Stomach (tissue), 8 donors: ENCODE measurements at regions not wholly inside any gene's neighbourhood (a gene's known extent, or its start where the extent isn't known, plus 50 kb on each side); places are given as distances from the start of the nearest gene placed in this dataset.

Experiments
- DNase-seq, 2 donors: peaks; one replicate each; pipeline versions ENCODE4 v3.0.0 to v3.0.0-alpha.2; 2013 to 2019
- H3K27ac ChIP-seq, 5 donors: fragments of 200-600 bp in 4 of 5; sonication (generic) in 4 of 5; one replicate each; pipeline ENCODE4 v1.5.1; 2013 to 2019; ENCODE audit warnings: mild to moderate bottlenecking in 1 of 5, moderate library complexity in 1 of 5
- H3K27me3 ChIP-seq, 3 donors: fragments of 200-600 bp; sonication (generic); one replicate each; pipeline ENCODE4 v1.5.1; 2017 to 2019; ENCODE audit warnings: mixed run types in 1 of 3
- H3K36me3 ChIP-seq, 4 donors: fragments of 200-600 bp; sonication (generic); 1 replicate in 3 of 4; 2 replicates in 1 of 4; pipeline ENCODE4 v1.5.1; 2016 to 2019
- H3K4me1 ChIP-seq, 4 donors: fragments of 200-600 bp; sonication (generic); one replicate each; pipeline ENCODE4 v1.5.1; 2016 to 2019
- H3K4me3 ChIP-seq, 4 donors: fragments of 200-600 bp; sonication (generic) in 3 of 4; one replicate each; pipeline ENCODE4 v1.5.1; 2016 to 2019; ENCODE audit warnings: mild to moderate bottlenecking in 1 of 4
- H3K9me3 ChIP-seq, 4 donors: fragments of 200-600 bp; sonication (generic); one replicate each; pipeline ENCODE4 v1.5.1; 2016 to 2019
- CTCF ChIP-seq, 7 experiments: fragments of 450-650 bp in 4 of 7; fragments of 200-600 bp in 3 of 7; sonication (generic) in 3 of 7; IDR thresholded peaks; one replicate each; pipeline ENCODE4 v1.5.1; 2016 to 2019; ENCODE audit warnings: antibody characterized with exemption in 7 of 7, control low read depth in 2 of 7, mild to moderate bottlenecking in 1 of 7
- EP300 ChIP-seq: sonication (generic); formaldehyde crosslinking; IDR thresholded peaks from one replicate; pipeline ENCODE4 v1.6.1; 2017; ENCODE audit warnings: antibody characterized with exemption
- POLR2A ChIP-seq, 4 donors: fragments of 450-650 bp; IDR thresholded peaks; one replicate each; pipeline ENCODE4 v1.6.1; 2016; ENCODE audit warnings: antibody characterized with exemption in 4 of 4, control low read depth in 2 of 4, mild to moderate bottlenecking in 1 of 4, moderate library complexity in 1 of 4
- POLR2AphosphoS5 ChIP-seq, 3 donors: sonication (generic); formaldehyde crosslinking; IDR thresholded peaks; one replicate each; pipeline ENCODE4 v1.6.1; 2016; ENCODE audit warnings: antibody characterized with exemption in 3 of 3
- WGBS, 5 donors: extraction: QIAGEN DNeasy Blood & Tissue Kit in 3 of 5; methylation state at CpG; one replicate each; pipeline versions ENCODE4 v1.1.5 to v1.1.7; 2013 to 2018; 5-methylcytosine and 5-hydroxymethylcytosine counted together
- intact Hi-C: fragments of 100-400 bp; cut with DNase I; formaldehyde crosslinking; loops from one replicate; pipeline ENCODE4 v1.15.1; 2023; ENCODE audit warnings: low total_unique reads
- donor health status: healthy with polysubstance abuse.
- donor health status: Bipolar disorder and iron deficiency.
- donor health status: healthy.

- no peaks in the 10 kb centered on the region for H3K27me3 ChIP-seq
- peaks cover 0 to 7% (median 0%) of the 10 kb centered on the region in 4 donors for H3K4me1 ChIP-seq
- TF ChIP-seq POLR2A (IDR thresholded peaks at IDR 0.05) (no peak), CTCF (IDR thresholded peaks at IDR 0.05) (no peak), EP300 (no peak), POLR2AphosphoS5 (IDR thresholded peaks at IDR 0.05) (no peak)
- no peak overlapping the region for H3K4me3 ChIP-seq
- no peak for DNase-seq
- WGBS, 5 donors: 89 to 100% (median 100%) methylated on average over 1 of the region's 1 CpG
- intact Hi-C loops: no loop called here
- no peaks in the 10 kb centered on the region for H3K36me3 ChIP-seq
- peak overlapping the region; percentile 16 to 76 (median 62) for H3K27ac ChIP-seq
- no peaks in the 10 kb centered on the region for H3K9me3 ChIP-seq
Observed at GRCh38 chr18:57902721-57903120, 99.6 kb upstream of the ATP8B1 start.

- Histone ChIP-seq H3K9me3 (no peaks in the 10 kb centered on the region), H3K27ac (peak overlapping the region; percentile 48 to 76 (median 65)), H3K27me3 (no peaks in the 10 kb centered on the region), H3K4me3 (no peak overlapping the region), H3K36me3 (no peaks in the 10 kb centered on the region), H3K4me1 (peaks cover 0 to 7% (median 0%) of the 10 kb centered on the region in 4 donors)
- peak; percentile 66 to 85 for DNase-seq
- intact Hi-C loops: no loop called here
- WGBS, 5 donors: 33 to 67% (median 56%) methylated on average over 11 of the region's 11 CpGs
- TF ChIP-seq POLR2A (IDR thresholded peaks at IDR 0.05) (no peak), CTCF (IDR thresholded peaks at IDR 0.05) (no peak), POLR2AphosphoS5 (IDR thresholded peaks at IDR 0.05) (peak in 2 of 3 donors; percentile 61 to 70), EP300 (no peak)
Observed at GRCh38 chr18:57901825-57902589, 98.9 kb upstream of the ATP8B1 start.

- Histone ChIP-seq H3K9me3 (no peaks in the 10 kb centered on the region), H3K27ac (peak overlapping the region in 3 of 5 donors; percentile 62 to 76 (median 70)), H3K36me3 (no peaks in the 10 kb centered on the region), H3K4me1 (peaks cover 0 to 7% (median 0%) of the 10 kb centered on the region in 4 donors), H3K27me3 (no peaks in the 10 kb centered on the region), H3K4me3 (no peak overlapping the region)
- 91 to 96% (median 93%) methylated on average over 3 of the region's 3 CpGs for WGBS, 5 donors
- no peak for DNase-seq
- TF ChIP-seq POLR2AphosphoS5 (IDR thresholded peaks at IDR 0.05) (no peak), CTCF (IDR thresholded peaks at IDR 0.05) (no peak)
- intact Hi-C loops: no loop called here
Observed at GRCh38 chr18:57900906-57901435, 97.9 kb upstream of the ATP8B1 start.

GRCh38 chr18:57898506-57899124 lies 95.5 kb upstream of the ATP8B1 start:
- Histone ChIP-seq H3K4me3 (no peak overlapping the region), H3K36me3 (no peaks in the 10 kb centered on the region), H3K27me3 (no peaks in the 10 kb centered on the region), H3K9me3 (no peaks in the 10 kb centered on the region), H3K27ac (no peak overlapping the region), H3K4me1 (peaks cover 0 to 7% (median 0%) of the 10 kb centered on the region in 4 donors)
- no peak for TF ChIP-seq POLR2A (IDR thresholded peaks at IDR 0.05)
- no peak for TF ChIP-seq POLR2AphosphoS5 (IDR thresholded peaks at IDR 0.05)
- no peak for TF ChIP-seq CTCF (IDR thresholded peaks at IDR 0.05)
- no peak for TF ChIP-seq EP300
- DNase-seq: no peak
- 36 to 73% (median 65%) methylated on average over 3 to 4 of the region's 4 CpGs for WGBS, 5 donors
- intact Hi-C loops: no loop called here
